Stimulated activated CD4-positive, alpha-beta T cell treated with anti-CD3 and anti-CD28 coated beads, TNF-alpha, amount 100 ng/mL, for 48 hours (primary cell): ENCODE measurements at regions not wholly inside any gene's neighbourhood (a gene's known extent, or its start where the extent isn't known, plus 50 kb on each side); places are given as distances from the start of the nearest gene placed in this dataset.
"Not testable (repeated sequence)": the region's sequence is repeated elsewhere in the genome, so short reads cannot be mapped to it uniquely, and the experiment has no call there.

ENCODE experiments used
- DNase-seq, 3 donors: peaks; one replicate each; pipeline ENCODE4 v3.0.0-alpha.2; 2020; ENCODE audit warnings: low read depth in 3 of 3

DNA sequence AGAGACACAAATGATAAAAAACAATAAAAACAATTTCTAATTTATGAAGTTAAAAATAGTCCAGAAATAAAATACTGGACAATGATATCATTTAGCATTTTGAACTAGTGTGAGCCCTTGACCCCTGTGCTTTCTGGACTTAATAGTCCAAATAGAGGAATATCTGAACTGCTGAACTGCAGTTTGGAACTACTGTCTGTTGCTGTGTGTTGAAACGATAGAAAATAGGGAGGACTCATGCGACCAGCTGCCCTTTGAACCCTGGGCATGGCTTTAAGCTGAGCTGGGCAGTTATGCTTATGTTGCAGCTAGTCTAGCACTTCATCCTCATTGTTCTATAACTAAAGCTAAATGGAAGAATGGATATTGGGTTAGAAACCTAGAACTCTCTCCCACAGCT is 99.5 kb downstream of the FMR1NB start:
- DNase-seq = no peak

DNA sequence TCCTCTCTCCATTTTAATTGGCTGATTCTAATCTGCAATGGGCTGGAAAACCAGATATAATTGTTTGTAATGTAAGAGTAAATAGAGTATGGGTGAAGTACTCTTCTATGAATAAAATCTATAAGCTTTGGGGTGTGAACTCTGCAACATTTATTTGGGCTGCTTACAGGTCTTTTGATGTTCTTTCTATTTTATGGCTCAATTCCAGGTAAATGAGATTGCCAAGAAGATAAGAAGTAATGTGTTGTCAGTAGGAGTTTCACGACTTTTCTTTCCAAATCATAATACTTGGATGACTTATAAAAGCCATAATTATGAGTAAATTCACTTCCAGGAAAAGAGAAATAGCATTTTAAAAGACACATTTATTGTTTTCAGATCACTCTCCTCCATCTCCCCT is 103.5 kb downstream of the FMR1NB start:
- DNase-seq = no peak

DNA sequence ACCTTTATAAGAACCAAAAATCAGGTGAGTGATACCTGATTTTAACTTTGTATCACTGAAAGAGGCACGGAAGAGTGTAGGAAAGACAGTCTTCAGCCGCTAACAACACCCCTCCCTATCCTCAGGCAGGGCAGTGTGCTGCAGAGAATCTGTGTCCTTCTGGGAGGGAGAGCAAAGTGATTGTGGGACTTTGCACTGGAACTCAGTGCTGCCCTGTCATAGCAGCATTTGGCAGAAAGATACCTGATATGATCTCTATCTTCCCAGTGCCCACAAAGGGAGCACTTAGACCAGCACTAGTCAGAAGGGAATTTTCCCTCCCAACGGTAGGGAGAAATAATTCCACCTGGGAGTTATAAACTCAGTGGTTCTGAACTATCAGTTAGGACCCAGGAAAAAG is 139.0 kb downstream of the FMR1NB start:
- DNase-seq = no peak

DNA sequence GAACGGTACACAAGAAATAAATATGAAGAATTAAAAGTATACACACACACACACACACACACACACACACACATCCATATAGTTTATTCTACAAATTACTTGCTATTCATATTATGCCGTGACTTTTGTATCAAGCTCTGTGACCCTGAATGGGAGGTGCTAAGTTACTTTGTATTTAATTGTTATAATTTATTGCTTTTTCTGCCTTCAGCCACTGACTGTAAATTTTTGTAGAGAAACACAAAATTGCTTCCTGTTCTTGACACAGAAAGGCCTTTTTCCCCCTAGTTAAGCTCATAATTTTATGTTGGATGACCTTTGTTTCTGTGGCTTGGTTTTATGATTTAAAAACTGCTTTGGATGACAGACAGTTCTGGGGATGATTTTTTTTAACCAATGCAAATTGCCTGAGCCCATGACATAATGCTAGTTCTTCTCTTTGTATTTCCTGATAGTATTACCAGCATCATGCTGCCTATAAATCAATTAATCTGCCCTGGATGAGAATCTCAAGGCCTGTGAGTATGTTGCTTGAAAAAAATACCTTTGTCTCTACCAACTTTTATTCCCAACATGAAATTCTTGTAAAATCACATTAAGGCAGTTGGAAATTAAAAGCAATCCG is 140.0 kb downstream of the FMR1NB start:
- no peak for DNase-seq

DNA sequence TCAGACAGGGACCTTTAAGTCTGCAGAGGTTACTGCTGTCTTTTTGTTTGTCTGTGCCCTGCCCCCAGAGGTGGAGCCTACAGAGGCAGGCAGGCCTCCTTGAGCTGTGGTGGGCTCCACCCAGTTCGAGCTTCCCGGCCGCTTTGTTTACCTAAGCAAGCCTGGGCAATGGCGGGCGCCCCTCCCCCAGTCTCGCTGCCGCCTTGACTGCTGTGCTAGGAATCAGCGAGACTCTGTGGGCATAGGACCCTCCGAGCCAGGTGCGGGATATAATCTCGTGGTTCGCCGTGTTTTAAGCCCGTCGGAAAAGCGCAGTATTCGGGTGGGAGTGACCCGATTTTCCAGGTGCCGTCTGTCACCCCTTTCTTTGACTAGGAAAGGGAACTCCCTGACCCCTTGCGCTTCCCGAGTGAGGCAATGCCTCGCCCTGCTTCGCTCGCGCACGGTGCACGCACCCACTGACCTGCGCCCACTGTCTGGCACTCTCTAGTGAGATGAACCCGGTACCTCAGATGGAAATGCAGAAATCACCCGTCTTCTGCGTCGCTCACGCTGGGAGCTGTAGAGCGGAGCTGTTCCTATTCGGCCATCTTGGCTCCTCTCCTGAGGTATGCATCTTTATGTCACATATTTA is 147.9 kb downstream of the FMR1NB start:
- DNase-seq = not testable (repeated sequence)

DNA sequence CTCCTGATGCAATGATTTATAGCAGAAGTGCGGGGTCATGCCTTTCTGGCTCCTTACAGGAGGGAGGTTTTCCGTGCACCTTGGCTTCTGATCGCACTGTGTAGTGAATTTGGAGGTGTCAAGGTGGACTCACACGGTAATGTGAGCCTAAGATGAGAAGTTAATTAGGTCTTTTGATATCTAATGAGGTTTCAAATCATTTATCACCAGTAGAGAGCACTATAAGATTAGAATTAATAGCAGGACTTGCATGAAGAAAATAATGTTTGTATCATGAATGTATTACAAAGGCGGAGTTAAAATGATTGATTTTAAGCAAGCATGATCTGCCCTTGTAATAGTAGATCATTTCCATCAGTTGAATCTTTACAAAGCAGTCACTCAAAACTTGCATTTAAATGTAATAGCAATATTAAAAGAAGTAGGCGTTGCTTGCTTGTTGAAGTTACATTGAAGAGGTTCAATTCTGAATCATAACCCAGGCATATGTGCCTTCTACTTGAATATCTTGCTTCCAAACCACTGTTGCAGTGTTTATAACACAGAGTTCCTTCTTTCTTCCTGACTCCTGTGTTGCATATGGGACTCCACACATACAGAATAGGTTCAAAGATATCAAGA is 152.1 kb downstream of the FMR1NB start:
- DNase-seq = no peak

DNA sequence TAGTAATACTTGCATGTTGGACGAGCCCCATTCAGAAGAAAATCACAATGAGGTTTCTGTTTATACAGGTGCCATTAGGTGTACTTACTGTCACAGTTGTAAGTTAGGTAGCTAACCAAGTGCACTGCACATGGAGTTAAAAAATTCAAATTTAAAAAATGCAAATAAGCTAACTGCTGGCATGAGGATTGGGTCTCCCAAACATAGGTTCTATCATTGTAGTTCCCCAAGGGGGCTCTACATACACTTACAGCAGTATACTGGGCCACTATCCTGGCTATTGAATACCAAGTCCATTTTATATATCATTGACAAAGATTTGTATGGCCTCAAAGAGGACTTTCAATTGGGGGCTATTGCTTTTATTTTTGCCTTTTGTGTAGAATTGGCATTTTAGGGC is 153.4 kb downstream of the FMR1NB start:
- no peak for DNase-seq

DNA sequence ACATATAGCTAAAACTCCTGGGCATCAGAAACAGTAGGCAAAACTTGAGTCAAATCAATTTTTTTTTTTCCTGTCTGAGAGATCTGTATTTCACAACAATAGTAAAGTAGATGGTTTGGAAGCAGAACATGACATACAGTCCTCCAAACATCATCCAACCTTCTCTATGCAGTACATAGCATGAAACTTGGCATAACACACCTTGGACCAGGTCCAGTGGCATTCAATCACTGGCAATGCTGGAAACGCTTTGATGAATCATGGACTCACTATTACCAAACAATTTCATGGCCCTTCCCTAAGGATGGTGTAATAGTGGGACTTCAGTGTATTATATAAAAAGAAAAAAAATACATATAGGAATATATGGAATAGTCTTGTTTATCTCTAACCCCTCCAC is 154.6 kb downstream of the FMR1NB start:
- DNase-seq = no peak

DNA sequence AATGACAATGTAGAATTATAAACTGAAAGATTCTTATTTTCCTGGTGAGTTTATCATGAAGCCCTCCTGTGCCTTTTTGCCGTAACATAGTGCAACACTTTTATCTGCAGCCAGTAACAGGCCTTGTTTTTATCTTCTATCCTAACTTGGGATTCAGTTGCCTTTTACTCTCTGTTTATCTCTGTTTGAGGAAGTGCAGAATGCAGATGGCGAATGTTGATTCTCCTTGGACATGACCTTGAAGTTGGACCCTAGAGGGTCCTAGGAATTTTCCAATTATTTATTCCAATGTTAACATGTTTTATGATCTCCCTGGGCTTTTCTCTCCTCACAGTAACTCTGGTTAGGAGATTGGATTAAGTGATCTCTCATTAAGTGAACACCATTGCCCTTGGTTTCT is 165.0 kb downstream of the FMR1NB start:
- no peak for DNase-seq

DNA sequence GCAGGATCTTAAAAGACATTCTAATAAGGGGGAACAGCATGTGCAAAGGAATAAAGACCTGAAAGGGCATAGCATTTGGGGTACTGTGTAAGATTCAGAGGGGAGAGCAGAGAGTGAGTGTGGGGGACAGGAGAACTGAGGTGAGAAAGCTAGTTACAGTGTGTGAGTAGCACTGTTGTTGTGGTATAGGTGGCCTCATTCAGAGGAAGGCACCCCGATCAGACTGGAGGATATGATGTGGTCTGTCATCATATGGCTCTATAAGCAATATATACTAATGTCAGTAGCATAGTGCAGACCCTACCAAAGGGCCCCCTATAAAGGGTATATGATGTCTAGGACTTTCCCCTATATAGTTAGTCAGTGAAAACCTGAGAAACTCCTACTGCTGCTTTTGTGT is 175.8 kb downstream of the FMR1NB start:
- no peak for DNase-seq

DNA sequence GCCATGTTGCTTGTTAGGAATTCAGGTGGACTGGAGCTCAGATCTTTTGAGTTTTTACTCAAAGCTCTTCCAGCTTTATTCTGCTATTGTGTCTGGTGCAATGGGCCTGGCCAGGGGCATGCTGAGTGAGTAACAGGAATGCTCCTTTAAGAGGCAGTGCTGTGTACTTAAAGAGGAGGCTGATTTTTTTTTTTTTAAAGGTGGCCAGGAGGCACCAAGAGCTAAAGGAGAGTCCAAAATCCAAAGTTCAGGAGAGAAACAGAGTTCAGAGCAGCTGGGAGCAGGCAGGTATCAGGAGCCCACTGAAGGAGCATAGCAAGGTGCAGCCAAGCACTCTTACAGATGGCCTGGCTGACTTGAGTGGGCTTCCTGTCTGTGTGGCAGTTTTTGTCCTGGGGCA is 178.7 kb downstream of the FMR1NB start:
- no peak for DNase-seq

DNA sequence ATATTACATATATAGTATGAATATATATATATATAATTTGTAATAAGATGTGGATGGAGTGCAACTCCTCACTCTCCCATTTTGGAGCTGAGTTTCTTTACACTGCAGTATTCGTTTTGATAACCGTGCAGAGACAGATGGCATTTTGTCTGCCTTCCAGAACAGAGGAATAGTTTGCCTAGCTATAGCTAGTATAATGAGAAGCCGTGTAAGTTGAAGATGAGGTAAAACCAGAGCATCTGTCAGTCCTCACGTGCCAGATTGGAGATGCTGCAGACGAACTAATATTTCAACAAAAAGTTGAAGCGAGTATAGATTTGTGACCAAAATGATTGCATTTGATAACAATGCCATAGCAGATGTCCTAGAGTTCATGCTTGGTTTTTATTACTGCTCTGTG is 180.6 kb downstream of the FMR1NB start:
- DNase-seq = no peak

DNA sequence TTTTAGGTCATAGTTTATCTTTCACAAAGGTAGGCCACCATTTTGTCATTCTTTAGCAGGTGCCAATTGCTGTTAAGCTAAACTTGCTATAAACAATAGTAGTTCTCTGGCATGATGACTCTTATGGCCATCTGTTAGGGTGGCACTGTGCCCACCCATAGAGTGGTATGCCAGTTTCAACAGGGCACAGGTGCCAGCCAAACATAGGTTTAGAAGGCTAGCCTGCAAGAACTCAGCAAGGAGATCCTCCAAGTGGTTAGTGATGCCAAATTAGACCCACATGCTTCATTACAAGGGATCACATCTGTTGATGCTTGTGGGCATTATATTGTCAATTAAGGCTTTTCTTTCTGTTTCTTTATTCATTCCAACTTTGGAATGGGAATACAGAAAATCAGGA is 204.5 kb downstream of the FMR1NB start:
- no peak for DNase-seq

DNA sequence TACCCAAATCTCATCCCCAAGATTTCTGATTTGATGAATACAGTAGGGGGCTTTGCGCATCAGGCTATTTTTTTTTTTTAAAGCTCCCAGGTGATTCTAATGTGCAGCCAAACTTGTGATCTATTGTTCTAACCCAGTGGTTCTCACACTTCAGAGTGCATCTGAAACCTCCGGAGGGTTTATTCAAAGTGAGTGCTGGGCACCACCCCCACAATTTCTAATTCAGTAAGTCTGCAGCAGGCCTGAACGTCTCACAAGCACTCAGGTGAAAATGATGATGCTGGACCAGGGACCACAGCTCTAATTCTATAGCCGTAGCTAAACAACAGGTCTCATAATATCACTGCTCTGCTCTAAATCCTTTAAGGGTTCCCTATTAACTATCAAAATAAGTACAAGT is 211.4 kb downstream of the FMR1NB start:
- no peak for DNase-seq

DNA sequence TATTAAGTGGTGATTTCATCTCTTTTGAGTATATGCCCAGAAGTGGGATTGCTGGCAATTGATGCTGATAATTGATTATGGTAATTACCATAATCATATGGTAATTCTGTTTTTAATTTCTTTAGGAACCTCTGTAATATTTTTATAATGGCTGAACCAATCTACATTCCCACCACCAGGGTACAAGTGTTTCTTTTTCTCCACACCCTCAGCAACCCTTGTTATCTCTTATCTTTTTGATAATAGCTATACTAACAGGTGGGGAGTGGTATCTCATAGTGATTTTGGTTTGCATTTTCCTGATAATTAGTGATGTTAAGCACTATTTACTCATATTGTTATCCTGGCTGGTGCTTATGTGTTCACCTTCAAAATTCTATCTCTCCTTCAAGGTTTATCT is 212.6 kb downstream of the FMR1NB start:
- no peak for DNase-seq

DNA sequence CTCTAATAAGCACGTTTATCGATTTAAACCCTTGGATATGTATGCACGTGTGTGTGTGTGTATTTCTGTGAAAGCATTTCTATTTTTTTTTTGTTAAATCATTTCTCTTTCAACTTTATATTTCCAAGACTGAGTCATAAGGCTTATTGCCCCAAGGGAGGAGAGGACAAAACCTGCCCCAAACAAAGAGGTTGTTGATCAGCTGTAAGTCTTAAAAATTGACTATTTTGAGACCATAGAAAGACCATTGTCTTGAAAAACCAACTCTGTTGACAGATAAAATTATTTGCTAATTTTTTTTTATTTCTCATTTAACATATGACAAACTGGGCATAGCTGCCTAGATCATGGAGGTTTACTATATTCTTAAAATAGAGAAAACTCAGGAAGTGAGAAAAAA is 222.4 kb downstream of the FMR1NB start:
- DNase-seq = no peak

DNA sequence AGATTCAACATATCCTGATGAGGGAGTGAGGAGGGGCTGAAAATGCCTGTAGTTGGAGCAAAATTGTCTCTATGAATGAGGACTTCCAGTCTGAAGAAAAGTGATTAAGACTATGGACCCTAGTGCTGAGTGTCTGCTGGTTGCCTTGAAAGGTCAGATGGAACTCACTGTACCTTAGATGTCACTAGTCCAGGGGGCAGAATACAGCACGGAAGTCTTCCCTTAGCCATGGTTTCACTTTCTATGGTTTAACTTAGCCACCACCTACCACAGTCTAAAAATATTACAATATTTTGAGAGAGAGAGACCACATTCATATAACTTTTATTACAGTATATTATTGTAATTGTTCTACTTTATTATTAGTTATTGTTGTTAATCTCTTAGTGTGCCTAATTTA is 223.1 kb downstream of the FMR1NB start:
- DNase-seq = no peak

DNA sequence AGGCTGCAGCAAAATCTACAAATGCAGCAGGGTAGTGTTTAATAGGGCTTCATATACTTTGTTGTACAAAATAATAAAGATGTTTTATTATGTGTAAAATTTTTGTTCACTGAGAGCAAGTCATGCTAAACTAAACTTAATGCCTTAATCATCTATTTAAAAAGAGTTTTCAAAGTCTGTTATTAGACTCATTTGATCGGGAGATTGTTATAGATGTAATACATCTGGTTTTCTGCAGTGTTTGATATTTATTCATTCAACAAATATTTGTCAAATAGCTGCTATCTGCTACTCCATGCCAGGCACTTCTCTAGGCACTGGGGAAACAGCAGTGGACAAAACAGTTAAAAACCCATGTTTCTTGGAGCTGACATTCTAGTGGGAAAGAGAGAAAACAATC is 233.6 kb downstream of the FMR1NB start:
- no peak for DNase-seq

DNA sequence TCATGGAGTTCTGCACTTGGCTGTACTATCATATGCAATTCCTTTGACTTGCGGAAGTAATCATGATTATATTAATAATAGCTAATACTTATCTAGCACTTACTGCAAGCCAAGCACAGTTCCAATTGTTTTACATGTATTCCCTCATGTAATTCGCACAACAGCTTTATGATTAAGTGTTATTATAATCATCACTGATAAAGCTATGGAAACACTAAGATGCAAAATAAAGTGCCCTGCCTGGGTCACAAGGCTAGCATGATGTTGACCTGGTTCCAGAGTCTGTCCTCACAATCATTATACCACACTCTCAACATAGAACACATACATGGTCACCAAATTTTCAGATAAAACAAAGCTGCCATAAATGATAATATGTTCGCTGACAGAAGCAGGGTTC is 234.6 kb downstream of the FMR1NB start:
- no peak for DNase-seq

DNA sequence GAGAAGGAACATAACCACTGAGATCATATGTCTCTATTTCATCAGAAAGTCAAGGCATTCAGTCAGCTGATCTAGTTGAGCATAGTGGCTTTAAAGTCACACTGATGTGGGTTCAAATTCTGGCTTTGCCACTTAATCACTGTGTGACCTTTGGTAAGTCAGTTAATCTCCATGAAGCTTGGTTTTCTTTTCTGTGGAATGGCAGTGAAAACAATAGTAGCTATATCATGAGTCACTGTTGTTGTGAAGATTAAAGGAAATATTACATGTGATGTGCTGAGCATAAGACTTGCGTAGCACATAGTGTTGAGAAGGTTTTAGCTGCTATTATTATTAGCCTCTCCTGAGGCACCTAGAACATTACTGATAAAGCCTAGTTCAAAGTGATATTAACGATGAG is 242.2 kb downstream of the FMR1NB start:
- no peak for DNase-seq

DNA sequence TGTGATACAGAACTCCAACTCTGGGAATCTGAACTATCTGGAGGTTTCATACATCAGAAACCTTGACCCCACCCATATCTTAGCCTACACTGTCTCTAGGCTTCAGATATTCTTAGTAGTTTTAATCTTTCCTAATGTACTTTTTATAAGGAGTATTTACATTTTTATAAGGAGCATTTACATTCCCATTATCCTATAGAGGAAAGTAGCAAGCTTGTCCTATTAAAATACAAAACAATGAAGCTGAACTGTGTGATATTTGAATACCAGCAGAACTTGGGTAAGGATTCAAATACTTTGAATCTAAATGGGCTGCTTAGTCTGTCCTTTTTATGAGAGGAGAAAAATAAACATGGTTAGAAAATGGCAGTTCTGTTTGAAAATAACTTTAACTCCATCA is 247.4 kb downstream of the FMR1NB start:
- DNase-seq = no peak

DNA sequence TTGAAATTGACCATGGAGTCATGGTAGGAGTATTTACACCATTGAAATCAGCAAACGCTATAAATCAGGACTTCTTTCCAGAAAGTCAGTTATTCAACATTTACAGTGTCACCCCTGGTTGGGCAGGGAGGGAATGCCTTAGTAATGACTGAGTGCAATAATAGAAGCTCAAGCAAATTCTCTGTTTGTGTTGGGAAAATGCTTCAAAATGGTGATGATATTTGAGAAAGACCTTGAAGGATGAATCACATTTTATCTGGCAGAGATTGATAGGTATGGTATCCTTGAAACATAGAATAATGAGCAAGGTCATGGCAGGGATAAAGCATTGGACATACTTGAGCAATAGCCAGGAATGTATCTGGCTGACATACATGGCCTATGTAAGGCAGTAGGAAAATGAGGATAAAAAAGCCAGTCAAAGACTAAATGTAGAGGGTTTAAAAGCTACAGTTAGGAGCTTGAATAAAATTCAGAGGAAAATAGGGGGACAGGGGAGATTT is 248.7 kb downstream of the FMR1NB start:
- DNase-seq = no peak

DNA sequence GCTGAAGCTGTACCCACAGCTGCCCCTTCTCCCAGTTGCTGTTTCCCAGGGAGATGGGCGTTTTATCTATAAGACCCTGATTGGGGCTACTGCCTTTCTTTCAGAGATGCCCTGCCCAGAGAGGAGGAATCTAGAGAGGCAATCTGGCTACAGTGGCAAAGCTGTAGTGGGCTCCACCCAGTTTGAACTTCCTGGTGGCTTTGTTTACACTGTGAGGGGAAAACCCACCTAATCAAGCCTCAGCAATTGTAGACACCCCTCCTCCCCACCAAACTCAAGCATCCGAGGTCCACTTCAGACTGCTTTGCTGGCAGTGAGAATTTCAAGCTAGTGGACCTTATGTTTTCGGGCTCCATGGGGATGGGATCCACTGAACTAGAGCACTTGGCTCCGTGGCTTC is 240.4 kb upstream of the AFF2 start:
- DNase-seq = no peak

DNA sequence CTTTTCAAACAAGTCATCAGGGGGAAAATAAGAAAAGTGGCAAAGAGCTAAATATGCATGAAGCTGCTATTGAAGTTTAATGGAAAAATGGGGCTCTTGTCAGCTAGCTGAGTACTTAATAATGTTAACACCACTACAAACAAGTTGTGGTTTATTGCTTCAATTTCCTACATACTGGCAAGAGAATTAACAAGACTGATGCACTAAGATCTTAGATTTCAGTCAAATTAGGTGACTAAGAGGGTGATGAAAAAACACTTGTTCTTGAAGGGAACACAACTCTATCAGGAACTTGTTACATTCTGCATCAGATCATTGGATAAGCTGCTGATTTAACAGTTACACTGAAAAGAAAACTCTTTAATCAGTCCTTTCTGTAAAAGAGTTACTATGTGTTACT is 234.6 kb upstream of the AFF2 start:
- no peak for DNase-seq
